GM10266 (cell line): ENCODE measurements at regions not wholly inside any gene's neighbourhood (a gene's known extent, or its start where the extent isn't known, plus 50 kb on each side); places are given as distances from the start of the nearest gene placed in this dataset.

Source experiments
- DNase-seq: peaks from one replicate; pipeline ENCODE4 v3.0.0; 2012; ENCODE audit errors: extremely low spot score
- CTCF ChIP-seq: IDR thresholded peaks from 2 replicates; pipeline ENCODE4 v1.5.1; 2012; ENCODE audit warnings: mild to moderate bottlenecking, low read depth; ENCODE audit not compliant: control insufficient read depth, insufficient read depth; ENCODE audit errors: missing control alignments

GRCh38 chr11:119529063-119529845 lies 106.3 kb upstream of the THY1 start:
- no peak for DNase-seq
- no peak for TF ChIP-seq CTCF

GRCh38 chr11:119525867-119526196 lies 102.9 kb upstream of the THY1 start:
- no peak for DNase-seq
- no peak for TF ChIP-seq CTCF

- DNase-seq, result no peak
- no peak for TF ChIP-seq CTCF
These were observed 102.4 kb upstream of the THY1 start for GRCh38 chr11:119525180-119525866.

- TF ChIP-seq CTCF, result no peak
- no peak for DNase-seq
These were observed 100.7 kb upstream of the THY1 start for GRCh38 chr11:119523539-119524157.

- DNase-seq, result no peak
- no peak for TF ChIP-seq CTCF
These were observed 99.6 kb upstream of the THY1 start for GRCh38 chr11:119522609-119523008.

GRCh38 chr11:119521551-119521950 lies 98.6 kb upstream of the THY1 start:
- TF ChIP-seq CTCF, result no peak
- DNase-seq, result no peak

- no peak for TF ChIP-seq CTCF
- DNase-seq, result no peak
These were observed 98.0 kb upstream of the THY1 start for GRCh38 chr11:119520966-119521365.
